Neutrophil (primary cell): ENCODE measurements at regions not wholly inside any gene's neighbourhood (a gene's known extent, or its start where the extent isn't known, plus 50 kb on each side); places are given as distances from the start of the nearest gene placed in this dataset.

ENCODE experiments used
- H3K27ac ChIP-seq: fragments of 200-600 bp; sonication (generic); 2 replicates; pipeline ENCODE4 v1.5.1; 2016; ENCODE audit warnings: mild to moderate bottlenecking, moderate library complexity
- H3K27me3 ChIP-seq: fragments of 200-600 bp; sonication (generic); 2 replicates; pipeline ENCODE4 v1.6.0; 2016; ENCODE audit warnings: mild to moderate bottlenecking
- H3K36me3 ChIP-seq: fragments of 200-600 bp; sonication (generic); 2 replicates; pipeline ENCODE4 v1.5.1; 2017
- H3K4me1 ChIP-seq, 2 experiments: fragments of 200-600 bp in 1 of 2; sonication (generic) in 1 of 2; 1 replicate in 1 of 2; 2 replicates in 1 of 2; pipeline versions ENCODE4 v1.5.1 to v1.6.1; 2013 to 2016; ENCODE audit warnings: low read depth in 1 of 2, low read length in 1 of 2, mild to moderate bottlenecking in 1 of 2, moderate library complexity in 1 of 2; ENCODE audit not compliant: control insufficient read depth in 1 of 2, insufficient read depth in 1 of 2
- H3K4me3 ChIP-seq, 2 experiments: fragments of 200-600 bp in 1 of 2; sonication (generic) in 1 of 2; 1 replicate in 1 of 2; 2 replicates in 1 of 2; pipeline ENCODE4 v1.5.1; 2013 to 2016; ENCODE audit warnings: low read depth in 1 of 2, low read length in 1 of 2, mild to moderate bottlenecking in 1 of 2, moderate library complexity in 1 of 2
- H3K9me3 ChIP-seq: fragments of 200-600 bp; sonication (generic); 2 replicates; pipeline ENCODE4 v1.5.1; 2016
- CTCF ChIP-seq: fragments of 200-600 bp; sonication (generic); IDR thresholded peaks from 2 replicates; pipeline ENCODE4 v1.5.1; 2016; ENCODE audit warnings: antibody characterized with exemption

- peaks cover 18% of the 10 kb centered on the region for H3K27me3 ChIP-seq
- no peaks in the 10 kb centered on the region for H3K4me1 ChIP-seq
- TF ChIP-seq CTCF = no peak
- H3K36me3 ChIP-seq = no peaks in the 10 kb centered on the region
- H3K27ac ChIP-seq = no peak overlapping the region
- no peak overlapping the region for H3K4me3 ChIP-seq
- H3K9me3 ChIP-seq = no peaks in the 10 kb centered on the region
These were observed 122.5 kb downstream of the PHLDA1 start for GRCh38 chr12:75908961-75909605.

GRCh38 chr12:75905922-75906321 lies 125.7 kb downstream of the PHLDA1 start:
- no peak overlapping the region for H3K27ac ChIP-seq
- H3K9me3 ChIP-seq = no peaks in the 10 kb centered on the region
- no peak for TF ChIP-seq CTCF
- H3K27me3 ChIP-seq = peaks cover 18% of the 10 kb centered on the region
- no peaks in the 10 kb centered on the region for H3K36me3 ChIP-seq
- H3K4me3 ChIP-seq = no peak overlapping the region
- H3K4me1 ChIP-seq = no peaks in the 10 kb centered on the region

GRCh38 chr12:75900781-75901254 lies 130.8 kb downstream of the PHLDA1 start:
- Histone ChIP-seq H3K27ac (no peak overlapping the region), H3K4me3 (no peak overlapping the region), H3K9me3 (no peaks in the 10 kb centered on the region), H3K27me3 (peaks cover 15% of the 10 kb centered on the region), H3K36me3 (no peaks in the 10 kb centered on the region), H3K4me1 (no peaks in the 10 kb centered on the region)
- TF ChIP-seq CTCF = no peak

GRCh38 chr12:75900226-75900625 lies 131.3 kb downstream of the PHLDA1 start:
- Histone ChIP-seq H3K4me3 (no peak overlapping the region), H3K27me3 (peaks cover 15% of the 10 kb centered on the region), H3K36me3 (no peaks in the 10 kb centered on the region), H3K9me3 (no peaks in the 10 kb centered on the region), H3K27ac (no peak overlapping the region), H3K4me1 (no peaks in the 10 kb centered on the region)
- no peak for TF ChIP-seq CTCF

GRCh38 chr12:75894965-75895754 lies 136.4 kb downstream of the PHLDA1 start:
- TF ChIP-seq CTCF = no peak
- Histone ChIP-seq H3K36me3 (no peaks in the 10 kb centered on the region), H3K9me3 (no peaks in the 10 kb centered on the region), H3K27ac (no peak overlapping the region), H3K4me1 (no peaks in the 10 kb centered on the region), H3K27me3 (peaks cover 22% of the 10 kb centered on the region), H3K4me3 (no peak overlapping the region)
